GM23338 (cell line): ENCODE measurements at regions not wholly inside any gene's neighbourhood (a gene's known extent, or its start where the extent isn't known, plus 50 kb on each side); places are given as distances from the start of the nearest gene placed in this dataset.

Source experiments
- ETS1 ChIP-seq: IDR thresholded peaks from 2 replicates; pipeline ENCODE4 v1.6.1; 2016; ENCODE audit warnings: antibody characterized with exemption
- EZH2 ChIP-seq: fragments of 200-600 bp; sonication (generic); IDR thresholded peaks from one replicate; pipeline ENCODE4 v1.8.0; 2017; ENCODE audit warnings: antibody characterized with exemption, mild to moderate bottlenecking, low read depth; ENCODE audit not compliant: unreplicated experiment
- EZH2phosphoT487 ChIP-seq: fragments of 200-600 bp; sonication (generic); IDR thresholded peaks from one replicate; pipeline ENCODE4 v1.8.1; 2018; ENCODE audit warnings: antibody characterized with exemption; ENCODE audit not compliant: unreplicated experiment
- JUNB ChIP-seq: IDR thresholded peaks from one replicate; pipeline ENCODE4 v1.6.1; 2016; ENCODE audit warnings: antibody characterized with exemption; ENCODE audit not compliant: unreplicated experiment
- POLR2AphosphoS5 ChIP-seq: IDR thresholded peaks from 2 replicates; pipeline ENCODE4 v1.6.1; 2016; ENCODE audit warnings: antibody characterized with exemption, low read depth
- TF ChIP-seq, protein P1 (sequence below), 2 experiments: fragments of 200-600 bp in 1 of 2; sonication (generic) in 1 of 2; conservative IDR thresholded peaks; 2 replicates each; pipeline versions ENCODE4 v1.5.1 to v1.6.1; 2016 to 2017; ENCODE audit warnings: antibody characterized with exemption in 2 of 2, low read depth in 2 of 2, mild to moderate bottlenecking in 2 of 2, moderate library complexity in 1 of 2

DNA sequence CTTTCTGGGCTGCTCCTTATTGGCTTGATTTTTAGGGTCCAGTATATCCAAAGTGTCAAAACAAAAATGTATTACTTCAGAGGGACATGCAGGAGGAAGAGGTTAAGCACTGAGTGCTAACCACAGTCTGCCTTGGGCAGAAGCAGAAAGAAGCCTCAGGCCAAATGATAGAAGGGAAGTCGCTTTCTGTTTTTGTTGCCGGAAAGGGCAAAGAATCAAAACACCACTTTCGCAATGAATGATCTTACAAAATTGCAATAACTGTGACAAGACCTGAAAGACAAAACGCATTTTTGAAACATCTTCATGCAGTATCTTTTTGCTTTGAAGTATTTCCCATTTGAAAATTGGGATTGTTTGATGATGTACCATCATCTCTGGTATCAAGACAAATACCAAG lies 70.1 kb upstream of the PICALM start:
- no peak for TF ChIP-seq EZH2phosphoT487
- TF ChIP-seq, protein P1, sequence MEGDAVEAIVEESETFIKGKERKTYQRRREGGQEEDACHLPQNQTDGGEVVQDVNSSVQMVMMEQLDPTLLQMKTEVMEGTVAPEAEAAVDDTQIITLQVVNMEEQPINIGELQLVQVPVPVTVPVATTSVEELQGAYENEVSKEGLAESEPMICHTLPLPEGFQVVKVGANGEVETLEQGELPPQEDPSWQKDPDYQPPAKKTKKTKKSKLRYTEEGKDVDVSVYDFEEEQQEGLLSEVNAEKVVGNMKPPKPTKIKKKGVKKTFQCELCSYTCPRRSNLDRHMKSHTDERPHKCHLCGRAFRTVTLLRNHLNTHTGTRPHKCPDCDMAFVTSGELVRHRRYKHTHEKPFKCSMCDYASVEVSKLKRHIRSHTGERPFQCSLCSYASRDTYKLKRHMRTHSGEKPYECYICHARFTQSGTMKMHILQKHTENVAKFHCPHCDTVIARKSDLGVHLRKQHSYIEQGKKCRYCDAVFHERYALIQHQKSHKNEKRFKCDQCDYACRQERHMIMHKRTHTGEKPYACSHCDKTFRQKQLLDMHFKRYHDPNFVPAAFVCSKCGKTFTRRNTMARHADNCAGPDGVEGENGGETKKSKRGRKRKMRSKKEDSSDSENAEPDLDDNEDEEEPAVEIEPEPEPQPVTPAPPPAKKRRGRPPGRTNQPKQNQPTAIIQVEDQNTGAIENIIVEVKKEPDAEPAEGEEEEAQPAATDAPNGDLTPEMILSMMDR (conservative IDR thresholded peaks at IDR 0.05; ENCODE audit: low read depth in 2 of 2) = no peak
- no peak for TF ChIP-seq JUNB
- no peak for TF ChIP-seq ETS1
- no peak for TF ChIP-seq POLR2AphosphoS5
- no peak for TF ChIP-seq EZH2
